Adipocyte (in vitro differentiated cells): ENCODE measurements at regions not wholly inside any gene's neighbourhood (a gene's known extent, or its start where the extent isn't known, plus 50 kb on each side); places are given as distances from the start of the nearest gene placed in this dataset.

Source experiments
- DNase-seq: peaks from one replicate; pipeline ENCODE4 v3.0.0-alpha.2; 2015; ENCODE audit warnings: low read depth
- H3K27me3 ChIP-seq: replicated peaks from 2 replicates; pipeline ENCODE4 v1.7.0; 2013; ENCODE audit warnings: mild to moderate bottlenecking, low read length, moderate library complexity; ENCODE audit not compliant: control insufficient read depth, insufficient read depth
- H3K36me3 ChIP-seq: 2 replicates; pipeline ENCODE4 v1.7.0; 2013; ENCODE audit warnings: low read length, mild to moderate bottlenecking, moderate library complexity; ENCODE audit not compliant: control insufficient read depth, insufficient read depth, severe bottlenecking
- H3K4me1 ChIP-seq: 2 replicates; pipeline ENCODE4 v1.7.0; 2013; ENCODE audit warnings: mild to moderate bottlenecking, low read length, moderate library complexity; ENCODE audit not compliant: control insufficient read depth, insufficient read depth
- H3K4me3 ChIP-seq: 2 replicates; pipeline ENCODE4 v1.7.0; 2013; ENCODE audit warnings: mild to moderate bottlenecking, low read length, moderate library complexity
- H3K9ac ChIP-seq: 2 replicates; pipeline ENCODE4 v1.7.0; 2013; ENCODE audit warnings: mild to moderate bottlenecking, low read length, moderate library complexity
- H3K9me3 ChIP-seq: 2 replicates; pipeline ENCODE4 v1.7.0; 2013; ENCODE audit warnings: mild to moderate bottlenecking, low read length, moderate library complexity; ENCODE audit not compliant: control insufficient read depth

- no peak for DNase-seq
- Histone ChIP-seq H3K9me3 (peaks cover 9% of the 10 kb centered on the region), H3K27me3 (no peaks in the 10 kb centered on the region), H3K4me3 (no peak overlapping the region), H3K9ac (no peak overlapping the region), H3K4me1 (no peaks in the 10 kb centered on the region), H3K36me3 (no peaks in the 10 kb centered on the region)
Observed at GRCh38 chr4:124046190-124046589, 649.6 kb downstream of the SPRY1 start.

- no peak overlapping the region for H3K9ac ChIP-seq
- H3K36me3 ChIP-seq: no peaks in the 10 kb centered on the region
- H3K27me3 ChIP-seq: no peaks in the 10 kb centered on the region
- DNase-seq: no peak
- H3K9me3 ChIP-seq: peaks cover 11% of the 10 kb centered on the region
- H3K4me1 ChIP-seq: peaks cover 6% of the 10 kb centered on the region
- no peak overlapping the region for H3K4me3 ChIP-seq
Observed at GRCh38 chr4:124053872-124054538, 657.4 kb downstream of the SPRY1 start.

GRCh38 chr4:124055336-124055735, 657.2 kb downstream of the ANKRD50 start:
- H3K9me3 ChIP-seq: peaks cover 11% of the 10 kb centered on the region
- H3K4me3 ChIP-seq: no peak overlapping the region
- no peaks in the 10 kb centered on the region for H3K27me3 ChIP-seq
- no peak for DNase-seq
- H3K9ac ChIP-seq: no peak overlapping the region
- H3K36me3 ChIP-seq: no peaks in the 10 kb centered on the region
- peaks cover 16% of the 10 kb centered on the region for H3K4me1 ChIP-seq

- Histone ChIP-seq H3K9me3 (peaks cover 11% of the 10 kb centered on the region), H3K27me3 (no peaks in the 10 kb centered on the region), H3K4me1 (peaks cover 22% of the 10 kb centered on the region), H3K4me3 (no peak overlapping the region), H3K9ac (no peak overlapping the region), H3K36me3 (no peaks in the 10 kb centered on the region)
- no peak for DNase-seq
Observed at GRCh38 chr4:124055896-124056295, 656.6 kb downstream of the ANKRD50 start.

- Histone ChIP-seq H3K9me3 (peaks cover 6% of the 10 kb centered on the region), H3K4me3 (peak overlapping the region; percentile 46), H3K27me3 (no peaks in the 10 kb centered on the region), H3K36me3 (no peaks in the 10 kb centered on the region), H3K9ac (peak overlapping the region; percentile 86), H3K4me1 (peaks cover 46% of the 10 kb centered on the region)
- DNase-seq: peak; percentile 68
Observed at GRCh38 chr4:124060261-124060918, 652.1 kb downstream of the ANKRD50 start.

GRCh38 chr4:124061413-124061812, 651.1 kb downstream of the ANKRD50 start:
- H3K27me3 ChIP-seq: no peaks in the 10 kb centered on the region
- peaks cover 40% of the 10 kb centered on the region for H3K4me1 ChIP-seq
- H3K9me3 ChIP-seq: peaks cover 6% of the 10 kb centered on the region
- H3K4me3 ChIP-seq: peak overlapping the region; percentile 46
- H3K36me3 ChIP-seq: no peaks in the 10 kb centered on the region
- peak overlapping the region; percentile 86 for H3K9ac ChIP-seq
- DNase-seq: peak; percentile 76

GRCh38 chr4:124065422-124065821, 647.1 kb downstream of the ANKRD50 start:
- Histone ChIP-seq H3K9me3 (peaks cover 5% of the 10 kb centered on the region), H3K9ac (no peak overlapping the region), H3K4me3 (no peak overlapping the region), H3K4me1 (peaks cover 29% of the 10 kb centered on the region), H3K27me3 (no peaks in the 10 kb centered on the region), H3K36me3 (no peaks in the 10 kb centered on the region)
- DNase-seq: peak; percentile 44

- Histone ChIP-seq H3K9me3 (peaks cover 10% of the 10 kb centered on the region), H3K4me3 (no peak overlapping the region), H3K9ac (no peak overlapping the region), H3K4me1 (peaks cover 24% of the 10 kb centered on the region), H3K36me3 (no peaks in the 10 kb centered on the region), H3K27me3 (no peaks in the 10 kb centered on the region)
- no peak for DNase-seq
Observed at GRCh38 chr4:124065936-124066335, 646.6 kb downstream of the ANKRD50 start.

- H3K4me3 ChIP-seq: no peak overlapping the region
- no peaks in the 10 kb centered on the region for H3K36me3 ChIP-seq
- no peak overlapping the region for H3K9ac ChIP-seq
- H3K4me1 ChIP-seq: peaks cover 19% of the 10 kb centered on the region
- no peaks in the 10 kb centered on the region for H3K27me3 ChIP-seq
- H3K9me3 ChIP-seq: peaks cover 16% of the 10 kb centered on the region
- no peak for DNase-seq
Observed at GRCh38 chr4:124066595-124066994, 645.9 kb downstream of the ANKRD50 start.

GRCh38 chr4:124067046-124067445, 645.5 kb downstream of the ANKRD50 start:
- Histone ChIP-seq H3K4me3 (no peak overlapping the region), H3K9me3 (peaks cover 21% of the 10 kb centered on the region), H3K9ac (no peak overlapping the region), H3K27me3 (no peaks in the 10 kb centered on the region), H3K36me3 (no peaks in the 10 kb centered on the region), H3K4me1 (peaks cover 14% of the 10 kb centered on the region)
- DNase-seq: no peak

- peaks cover 25% of the 10 kb centered on the region for H3K9me3 ChIP-seq
- peak overlapping the region; percentile 53 for H3K4me3 ChIP-seq
- H3K4me1 ChIP-seq: no peaks in the 10 kb centered on the region
- H3K9ac ChIP-seq: no peak overlapping the region
- no peak for DNase-seq
- no peaks in the 10 kb centered on the region for H3K36me3 ChIP-seq
- H3K27me3 ChIP-seq: no peaks in the 10 kb centered on the region
Observed at GRCh38 chr4:124070688-124071484, 641.6 kb downstream of the ANKRD50 start.
